Right cardiac atrium (tissue), 5 donors: ENCODE measurements at regions not wholly inside any gene's neighbourhood (a gene's known extent, or its start where the extent isn't known, plus 50 kb on each side); places are given as distances from the start of the nearest gene placed in this dataset.

Experiments used
- ATAC-seq, 2 donors: fragments of 200-7000 bp; cut with Tn5 transposase; one replicate each; pipeline versions ENCODE4 v1.8.0 to v1.9.1; 2020; ENCODE audit warnings: moderate library complexity in 2 of 2, mild to moderate bottlenecking in 1 of 2
- DNase-seq, 3 donors: peaks; one replicate each; pipeline ENCODE4 v3.0.0-alpha.2; 2020
- H3K27ac ChIP-seq: one replicate; pipeline ENCODE4 v1.5.1; 2013; ENCODE audit warnings: mild to moderate bottlenecking, low read length, control low read depth, moderate library complexity
- H3K27me3 ChIP-seq: one replicate; pipeline ENCODE4 v1.6.1; 2013; ENCODE audit not compliant: control insufficient read depth, insufficient read depth
- H3K4me1 ChIP-seq: one replicate; pipeline ENCODE4 v1.6.1; 2013; ENCODE audit warnings: low read length; ENCODE audit not compliant: control insufficient read depth, insufficient read depth
- H3K4me3 ChIP-seq: one replicate; pipeline ENCODE4 v1.5.1; 2013; ENCODE audit warnings: low read length, control low read depth
- H3K9me3 ChIP-seq: one replicate; pipeline ENCODE4 v1.6.1; 2013; ENCODE audit warnings: low read length; ENCODE audit not compliant: control insufficient read depth
- WGBS: extraction: QIAGEN DNeasy Blood & Tissue Kit; methylation state at CpG from one replicate; pipeline ENCODE4 v1.1.7; 2013; 5-methylcytosine and 5-hydroxymethylcytosine counted together
- intact Hi-C, 4 donors: fragments of 100-400 bp; cut with DNase I; formaldehyde crosslinking; loops; one replicate each; pipeline versions ENCODE4 v1.11.0 to v1.14.0; 2022 to 2023
- donor health status: healthy with polysubstance abuse.
- donor health status: DM: no; HTN: yes; CAD: no.
- donor health status: DM: no; HTN: no; CAD: no.
- donor health status: DM: no; HTN: yes; CAD: no; lungs with severe emphysema.
- donor health status: DM: yes; HTN: yes; CAD: no.

GRCh38 chr1:87906078-87906477 is 577.4 kb downstream of the LMO4 start:
- DNase-seq (no peak), ATAC-seq (no peak)
- H3K4me3 ChIP-seq = no peak overlapping the region
- intact Hi-C loops = no loop called here
- no peak overlapping the region for H3K27ac ChIP-seq
- no peaks in the 10 kb centered on the region for H3K27me3 ChIP-seq
- H3K4me1 ChIP-seq = no peaks in the 10 kb centered on the region
- no peaks in the 10 kb centered on the region for H3K9me3 ChIP-seq
- 78% methylated on average over 3 of the region's 3 CpGs for whole genome bisulfite sequencing

GRCh38 chr1:87913361-87913760 is 584.7 kb downstream of the LMO4 start:
- WGBS = 95% methylated on average over 1 of the region's 1 CpG
- DNase-seq = no peak
- ATAC-seq = no peak
- intact Hi-C loops = no loop called here
- no peaks in the 10 kb centered on the region for H3K9me3 ChIP-seq
- no peak overlapping the region for H3K4me3 ChIP-seq
- H3K4me1 ChIP-seq = no peaks in the 10 kb centered on the region
- H3K27ac ChIP-seq = no peak overlapping the region
- no peaks in the 10 kb centered on the region for H3K27me3 ChIP-seq

- H3K4me3 ChIP-seq = no peak overlapping the region
- no peak for DNase-seq
- intact Hi-C loops = no loop called here
- H3K27ac ChIP-seq = no peak overlapping the region
- H3K4me1 ChIP-seq = no peaks in the 10 kb centered on the region
- H3K9me3 ChIP-seq = no peaks in the 10 kb centered on the region
- ATAC-seq = no peak
- H3K27me3 ChIP-seq = no peaks in the 10 kb centered on the region
These were observed 585.7 kb downstream of the LMO4 start for GRCh38 chr1:87914396-87914795.

DNA sequence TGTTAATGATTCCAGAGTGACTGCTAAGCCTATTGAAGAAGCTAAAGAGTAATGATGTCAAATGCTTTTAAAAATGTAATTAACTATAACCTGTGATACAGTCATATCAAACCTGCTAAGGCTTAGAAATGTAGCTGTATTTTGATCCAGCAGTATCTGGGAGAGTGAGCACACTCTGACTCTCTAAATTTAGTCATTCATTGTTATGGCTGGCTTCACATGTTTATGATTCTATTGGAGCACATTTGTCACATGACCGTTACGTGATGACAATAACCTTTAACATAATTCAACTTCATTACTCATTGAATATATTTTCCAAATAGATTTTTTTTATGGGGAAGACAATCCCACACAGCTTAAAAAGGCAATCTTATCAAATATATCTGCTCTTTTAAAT is 587.1 kb downstream of the LMO4 start:
- ATAC-seq (no peak), DNase-seq (no peak)
- intact Hi-C loops = no loop called here
- H3K4me1 ChIP-seq = no peaks in the 10 kb centered on the region
- H3K27ac ChIP-seq = no peak overlapping the region
- no peaks in the 10 kb centered on the region for H3K9me3 ChIP-seq
- H3K4me3 ChIP-seq = no peak overlapping the region
- no peaks in the 10 kb centered on the region for H3K27me3 ChIP-seq
- 94% methylated on average over 2 of the region's 2 CpGs for WGBS

DNA sequence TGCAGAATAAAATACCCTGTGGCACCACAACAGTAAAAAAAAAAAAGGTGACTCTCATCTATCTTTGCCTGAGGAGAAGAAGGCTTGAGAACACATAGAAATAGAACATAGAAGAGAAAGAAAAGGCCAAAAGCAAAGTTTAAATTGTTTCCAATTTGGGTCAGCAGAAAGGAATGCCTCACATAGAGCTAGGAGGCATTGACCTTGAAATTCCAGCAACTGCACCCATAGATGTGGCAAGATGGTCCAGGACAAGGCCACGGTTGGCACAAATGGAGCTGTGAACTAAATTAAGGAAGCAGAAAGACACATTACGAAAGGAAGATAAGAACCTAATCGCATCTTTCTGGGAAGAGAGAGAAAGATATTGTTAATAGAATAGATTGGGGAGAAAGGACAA is 588.3 kb downstream of the LMO4 start:
- no peaks in the 10 kb centered on the region for H3K4me1 ChIP-seq
- WGBS = 67% methylated on average over 3 of the region's 3 CpGs
- H3K4me3 ChIP-seq = no peak overlapping the region
- H3K27ac ChIP-seq = no peak overlapping the region
- H3K9me3 ChIP-seq = no peaks in the 10 kb centered on the region
- ATAC-seq (no peak), DNase-seq (no peak)
- intact Hi-C loops = no loop called here
- no peaks in the 10 kb centered on the region for H3K27me3 ChIP-seq

DNA sequence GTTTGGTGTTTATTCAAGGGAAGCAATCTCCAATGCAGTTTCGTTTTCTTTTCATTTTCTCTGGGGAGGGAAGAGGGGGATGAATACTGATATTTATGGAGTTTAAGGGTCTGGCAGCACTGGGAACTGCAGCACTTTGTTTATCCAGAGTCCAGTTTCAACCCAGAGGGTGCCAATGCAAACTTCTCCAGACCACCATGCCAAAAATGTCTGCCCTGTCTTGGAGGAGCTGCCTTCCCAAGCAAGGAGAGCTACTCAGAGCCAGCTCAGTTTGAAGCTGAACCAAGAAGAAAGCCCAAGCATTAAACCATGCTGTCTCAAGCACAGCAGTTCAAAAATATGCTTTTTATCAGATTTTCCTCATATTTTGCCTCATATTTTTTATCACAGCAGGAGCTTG is 589.7 kb downstream of the LMO4 start:
- H3K4me1 ChIP-seq = no peaks in the 10 kb centered on the region
- DNase-seq (no peak), ATAC-seq (peak in 1 of 2 donors; percentile 48)
- no peak overlapping the region for H3K4me3 ChIP-seq
- no peaks in the 10 kb centered on the region for H3K9me3 ChIP-seq
- H3K27me3 ChIP-seq = no peaks in the 10 kb centered on the region
- 35% methylated on average over 1 of the region's 1 CpG for WGBS
- intact Hi-C loops = no loop called here
- H3K27ac ChIP-seq = no peak overlapping the region

GRCh38 chr1:87922885-87923284 is 594.2 kb downstream of the LMO4 start:
- 65% methylated on average over 2 of the region's 2 CpGs for WGBS
- no peaks in the 10 kb centered on the region for H3K27me3 ChIP-seq
- intact Hi-C loops = no loop called here
- no peaks in the 10 kb centered on the region for H3K4me1 ChIP-seq
- DNase-seq (no peak), ATAC-seq (no peak)
- H3K9me3 ChIP-seq = no peaks in the 10 kb centered on the region
- H3K27ac ChIP-seq = no peak overlapping the region
- H3K4me3 ChIP-seq = no peak overlapping the region

- intact Hi-C loops = no loop called here
- no peak for ATAC-seq
- no peaks in the 10 kb centered on the region for H3K27me3 ChIP-seq
- no peaks in the 10 kb centered on the region for H3K4me1 ChIP-seq
- H3K9me3 ChIP-seq = no peaks in the 10 kb centered on the region
- no peak for DNase-seq
- WGBS = 91% methylated on average over 3 of the region's 3 CpGs
- no peak overlapping the region for H3K27ac ChIP-seq
- H3K4me3 ChIP-seq = no peak overlapping the region
These were observed 597.6 kb downstream of the LMO4 start for GRCh38 chr1:87926131-87926830.

DNA sequence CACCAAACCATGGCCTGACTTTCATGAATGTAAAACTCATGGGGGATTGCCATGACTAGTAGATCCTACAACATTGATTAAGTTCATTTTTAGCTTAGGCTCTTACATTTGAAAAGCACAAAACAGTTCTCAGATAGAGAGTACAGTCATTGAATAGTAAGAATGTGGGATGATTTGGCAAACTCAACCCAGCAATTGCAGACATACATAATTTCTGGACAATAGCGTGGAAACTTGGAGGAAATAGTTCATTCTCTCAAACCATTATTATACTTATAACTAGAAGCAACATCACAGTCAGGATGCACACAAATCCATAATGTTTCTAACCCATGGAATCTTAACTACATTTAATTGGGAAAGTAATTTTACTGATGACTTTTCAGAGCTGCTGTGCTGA is 598.2 kb downstream of the LMO4 start:
- DNase-seq = no peak
- Histone ChIP-seq H3K4me3 (no peak overlapping the region), H3K27ac (no peak overlapping the region), H3K4me1 (no peaks in the 10 kb centered on the region), H3K27me3 (no peaks in the 10 kb centered on the region), H3K9me3 (no peaks in the 10 kb centered on the region)
- 69% methylated on average over 1 of the region's 1 CpG for WGBS
- no peak for ATAC-seq
- intact Hi-C loops = no loop called here

GRCh38 chr1:87927391-87928280 is 599.0 kb downstream of the LMO4 start:
- H3K4me3 ChIP-seq = no peak overlapping the region
- H3K27me3 ChIP-seq = no peaks in the 10 kb centered on the region
- no peaks in the 10 kb centered on the region for H3K9me3 ChIP-seq
- DNase-seq (no peak), ATAC-seq (no peak)
- WGBS = 63% methylated on average over 3 of the region's 3 CpGs
- no peaks in the 10 kb centered on the region for H3K4me1 ChIP-seq
- intact Hi-C loops = no loop called here
- H3K27ac ChIP-seq = no peak overlapping the region

DNA sequence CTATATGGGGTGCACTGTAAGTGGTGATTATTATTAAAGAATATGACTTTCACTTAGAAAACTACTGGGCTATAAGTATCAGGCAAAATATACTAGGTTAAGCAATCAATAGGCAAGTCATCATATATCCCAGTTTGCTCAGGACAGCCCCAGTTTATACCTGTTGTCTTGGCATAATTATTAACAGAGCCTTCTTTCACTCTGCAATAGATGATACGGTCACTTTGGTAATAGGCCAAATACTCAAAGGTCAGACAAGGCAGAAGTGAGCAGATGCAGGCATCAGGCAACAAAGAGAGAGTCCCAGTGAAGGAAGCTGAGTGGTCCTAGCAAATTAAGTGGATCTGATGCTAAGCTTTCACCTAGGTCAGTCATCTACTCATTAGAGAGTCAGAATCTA is 599.9 kb downstream of the LMO4 start:
- H3K27ac ChIP-seq = no peak overlapping the region
- H3K4me1 ChIP-seq = no peaks in the 10 kb centered on the region
- H3K4me3 ChIP-seq = no peak overlapping the region
- ATAC-seq = no peak
- no peak for DNase-seq
- intact Hi-C loops = no loop called here
- WGBS = 54% methylated on average over 1 of the region's 1 CpG
- no peaks in the 10 kb centered on the region for H3K9me3 ChIP-seq
- H3K27me3 ChIP-seq = no peaks in the 10 kb centered on the region
